KMS-11 (cell line): ENCODE measurements at regions not wholly inside any gene's neighbourhood (a gene's known extent, or its start where the extent isn't known, plus 50 kb on each side); places are given as distances from the start of the nearest gene placed in this dataset.

ENCODE experiments used
- H2AFZ ChIP-seq: fragments of 200-600 bp; sonication (generic); 2 replicates; pipeline ENCODE4 v1.6.1; 2016; ENCODE audit warnings: antibody characterized with exemption, mixed run types, low read depth
- H3K27ac ChIP-seq: fragments of 200-600 bp; sonication (generic); 2 replicates; pipeline ENCODE4 v1.6.1; 2016; ENCODE audit warnings: mild to moderate bottlenecking, mixed run types
- H3K27me3 ChIP-seq: fragments of 200-600 bp; sonication (generic); 2 replicates; pipeline ENCODE4 v1.6.1; 2017; ENCODE audit warnings: mild to moderate bottlenecking, low read depth, mixed run types, moderate library complexity; ENCODE audit not compliant: insufficient read depth
- H3K36me3 ChIP-seq: fragments of 200-600 bp; sonication (generic); 2 replicates; pipeline ENCODE4 v1.6.1; 2017; ENCODE audit warnings: mild to moderate bottlenecking, mixed run types; ENCODE audit not compliant: insufficient read depth
- H3K4me1 ChIP-seq: fragments of 200-600 bp; sonication (generic); 2 replicates; pipeline ENCODE4 v1.6.1; 2016; ENCODE audit warnings: mild to moderate bottlenecking, low read depth, mixed run types; ENCODE audit not compliant: poor library complexity, severe bottlenecking
- H3K4me2 ChIP-seq: fragments of 200-600 bp; sonication (generic); 2 replicates; pipeline ENCODE4 v1.7.0; 2016; ENCODE audit warnings: mild to moderate bottlenecking, mixed run types
- H3K4me3 ChIP-seq: fragments of 200-600 bp; sonication (generic); IDR thresholded peaks from 2 replicates; pipeline ENCODE4 v1.6.1; 2017; ENCODE audit warnings: low read depth, low read length, mixed read lengths; ENCODE audit not compliant: insufficient read depth
- H3K79me2 ChIP-seq: fragments of 200-600 bp; sonication (generic); 2 replicates; pipeline ENCODE4 v1.6.1; 2016; ENCODE audit warnings: low read depth, mixed run types; ENCODE audit not compliant: insufficient read depth
- H3K9ac ChIP-seq: fragments of 200-600 bp; sonication (generic); 2 replicates; pipeline ENCODE4 v1.6.1; 2016; ENCODE audit warnings: mild to moderate bottlenecking, mixed run types
- H4K20me1 ChIP-seq: fragments of 200-600 bp; sonication (generic); 2 replicates; pipeline ENCODE4 v1.6.1; 2016; ENCODE audit warnings: mild to moderate bottlenecking, mixed run types; ENCODE audit not compliant: insufficient read depth
- TF ChIP-seq, protein P1 (sequence below): fragments of 200-600 bp; sonication (generic); conservative IDR thresholded peaks from 2 replicates; pipeline ENCODE4 v1.6.1; 2017; ENCODE audit warnings: low read depth, mild to moderate bottlenecking, antibody characterized with exemption, low read length, moderate library complexity, mixed read lengths

DNA sequence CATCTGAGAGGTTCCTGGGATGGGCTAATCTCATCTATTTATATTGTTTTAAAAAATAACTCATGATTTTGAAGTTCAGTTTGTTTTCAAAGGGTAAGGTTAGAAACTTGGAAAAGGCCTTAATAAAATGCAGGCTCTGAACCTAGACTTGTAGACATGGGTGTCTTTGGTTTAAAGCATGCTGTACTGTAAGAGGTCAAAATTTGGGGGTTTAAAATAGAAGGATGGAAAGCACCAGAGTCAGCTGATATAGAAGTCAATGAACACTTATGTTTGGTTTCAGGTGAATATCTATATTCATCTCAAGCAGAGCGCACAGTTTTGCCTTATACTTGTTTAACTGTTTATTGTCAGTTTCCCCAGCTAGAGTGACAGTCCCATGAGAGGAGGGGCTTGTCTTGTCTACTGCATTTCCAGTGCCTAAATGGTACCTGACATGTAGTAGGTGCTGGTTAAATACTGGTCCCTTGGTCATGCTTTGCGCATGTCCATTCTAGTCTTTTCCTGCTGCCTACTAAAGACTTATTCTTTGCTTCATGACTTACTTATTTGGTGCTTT is 112.3 kb upstream of the DTNBP1 start:
- Histone ChIP-seq H3K36me3 (no peaks in the 10 kb centered on the region), H3K4me3 (no peak overlapping the region), H3K27ac (no peak overlapping the region), H3K79me2 (no peaks in the 10 kb centered on the region), H4K20me1 (no peaks in the 10 kb centered on the region), H3K27me3 (no peaks in the 10 kb centered on the region), H2AFZ (no peak overlapping the region), H3K4me1 (no peaks in the 10 kb centered on the region), H3K9ac (no peak overlapping the region), H3K4me2 (no peak overlapping the region)
- TF ChIP-seq, protein P1, sequence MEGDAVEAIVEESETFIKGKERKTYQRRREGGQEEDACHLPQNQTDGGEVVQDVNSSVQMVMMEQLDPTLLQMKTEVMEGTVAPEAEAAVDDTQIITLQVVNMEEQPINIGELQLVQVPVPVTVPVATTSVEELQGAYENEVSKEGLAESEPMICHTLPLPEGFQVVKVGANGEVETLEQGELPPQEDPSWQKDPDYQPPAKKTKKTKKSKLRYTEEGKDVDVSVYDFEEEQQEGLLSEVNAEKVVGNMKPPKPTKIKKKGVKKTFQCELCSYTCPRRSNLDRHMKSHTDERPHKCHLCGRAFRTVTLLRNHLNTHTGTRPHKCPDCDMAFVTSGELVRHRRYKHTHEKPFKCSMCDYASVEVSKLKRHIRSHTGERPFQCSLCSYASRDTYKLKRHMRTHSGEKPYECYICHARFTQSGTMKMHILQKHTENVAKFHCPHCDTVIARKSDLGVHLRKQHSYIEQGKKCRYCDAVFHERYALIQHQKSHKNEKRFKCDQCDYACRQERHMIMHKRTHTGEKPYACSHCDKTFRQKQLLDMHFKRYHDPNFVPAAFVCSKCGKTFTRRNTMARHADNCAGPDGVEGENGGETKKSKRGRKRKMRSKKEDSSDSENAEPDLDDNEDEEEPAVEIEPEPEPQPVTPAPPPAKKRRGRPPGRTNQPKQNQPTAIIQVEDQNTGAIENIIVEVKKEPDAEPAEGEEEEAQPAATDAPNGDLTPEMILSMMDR: no peak

DNA sequence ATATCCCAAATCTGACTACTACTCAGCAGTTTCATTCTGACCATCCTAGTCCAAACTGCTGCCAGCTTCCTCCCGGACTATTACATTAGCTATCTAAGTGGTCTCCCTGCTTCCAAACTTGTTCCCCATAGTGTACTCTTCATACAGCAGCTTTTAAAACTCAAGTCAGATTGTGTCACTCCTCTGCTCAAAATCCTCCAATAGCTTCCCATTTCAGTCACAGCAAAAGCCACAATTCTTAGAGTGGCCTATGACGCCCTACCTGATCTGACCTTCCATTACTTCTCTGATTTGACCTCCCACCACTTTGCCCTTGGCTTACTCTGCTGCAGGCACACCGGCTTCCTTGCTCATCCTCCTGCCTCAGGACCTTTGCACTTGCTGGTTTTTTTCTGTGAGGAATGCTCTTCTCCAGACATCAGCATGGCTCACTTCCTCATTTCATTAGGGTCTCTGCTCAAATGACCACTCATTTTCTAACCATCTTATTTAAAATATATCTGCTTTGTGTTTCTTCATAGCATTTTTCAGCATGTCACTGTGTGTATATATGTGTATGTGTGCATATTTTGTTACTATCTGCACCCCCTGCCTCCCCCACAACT is 111.1 kb upstream of the DTNBP1 start:
- Histone ChIP-seq H3K4me3 (no peak overlapping the region), H3K4me2 (no peak overlapping the region), H3K36me3 (no peaks in the 10 kb centered on the region), H3K4me1 (no peaks in the 10 kb centered on the region), H3K27ac (no peak overlapping the region), H3K9ac (no peak overlapping the region), H2AFZ (no peak overlapping the region), H3K79me2 (no peaks in the 10 kb centered on the region), H3K27me3 (no peaks in the 10 kb centered on the region), H4K20me1 (no peaks in the 10 kb centered on the region)
- TF ChIP-seq, protein P1: no peak

DNA sequence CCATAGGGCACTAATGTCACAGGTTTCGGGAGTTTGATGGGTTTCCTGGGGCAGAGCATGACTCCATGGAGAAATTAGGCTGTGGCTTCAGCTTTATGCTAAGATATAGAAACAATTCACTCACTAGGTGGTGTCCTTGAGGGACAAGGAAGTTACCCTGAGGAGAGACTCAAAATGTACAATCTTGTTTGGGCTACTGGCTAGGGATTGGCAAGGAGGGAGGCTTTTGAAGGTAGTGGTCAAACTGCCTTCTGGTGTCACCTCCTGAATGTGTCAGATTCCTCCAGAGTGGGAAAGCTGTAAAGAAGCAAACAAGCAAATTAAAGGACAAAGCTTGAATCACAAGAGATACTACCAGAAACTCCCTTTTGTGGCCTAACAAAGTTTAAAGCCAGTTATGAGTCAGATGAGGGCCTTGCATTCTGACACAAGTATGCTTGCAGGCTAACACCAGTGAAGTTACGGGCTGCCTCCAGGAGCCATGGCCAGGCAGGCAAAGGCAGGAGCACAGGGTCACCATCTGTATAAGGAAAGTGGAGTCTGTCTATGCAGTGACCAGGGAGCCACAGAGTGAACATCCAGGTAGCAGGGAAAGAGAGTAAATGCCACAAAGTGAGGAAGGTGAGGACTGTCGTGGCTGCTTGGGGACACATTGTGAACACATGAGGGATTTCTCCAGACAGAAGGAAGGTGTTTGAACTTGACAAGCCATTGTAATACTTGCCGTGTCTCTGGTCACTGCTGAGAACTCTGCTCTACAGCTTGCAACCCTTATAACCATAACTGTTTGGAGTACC is 107.7 kb upstream of the DTNBP1 start:
- H3K27ac ChIP-seq: no peak overlapping the region
- H2AFZ ChIP-seq: no peak overlapping the region
- no peak overlapping the region for H3K4me3 ChIP-seq

DNA sequence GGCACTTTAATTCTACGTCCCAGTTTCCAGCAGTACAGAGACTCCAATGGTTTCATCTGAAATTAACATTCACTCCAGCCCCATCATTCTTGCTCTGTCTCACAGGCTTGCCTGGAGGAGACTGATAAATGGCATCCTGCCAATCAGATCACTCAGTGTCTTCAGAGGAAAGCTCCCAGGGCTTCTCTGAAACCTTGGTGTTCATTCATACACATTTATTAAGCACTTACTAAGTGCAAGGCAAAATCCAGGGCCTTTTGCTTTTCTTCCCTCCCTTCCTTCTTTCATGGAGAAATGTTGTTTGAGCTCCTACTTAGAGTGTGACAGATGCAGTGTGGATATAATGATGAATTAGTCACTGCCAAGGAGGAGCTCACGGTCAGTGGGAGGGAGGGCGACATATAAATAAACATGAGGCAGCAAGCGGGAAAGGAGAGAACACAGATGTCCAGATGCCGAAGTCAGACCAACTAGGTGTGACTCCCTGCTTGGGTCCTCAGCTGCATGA is 106.7 kb upstream of the DTNBP1 start:
- H3K4me1 ChIP-seq: no peaks in the 10 kb centered on the region
- H3K4me3 ChIP-seq: no peak overlapping the region
- no peak overlapping the region for H3K9ac ChIP-seq
- no peaks in the 10 kb centered on the region for H3K36me3 ChIP-seq
- H3K27me3 ChIP-seq: no peaks in the 10 kb centered on the region
- no peaks in the 10 kb centered on the region for H4K20me1 ChIP-seq
- H2AFZ ChIP-seq: no peak overlapping the region
- TF ChIP-seq, protein P1: no peak
- H3K27ac ChIP-seq: no peak overlapping the region
- H3K4me2 ChIP-seq: no peak overlapping the region
- H3K79me2 ChIP-seq: no peaks in the 10 kb centered on the region

More for the DNA sequence above, 107.7 kb upstream of the DTNBP1 start:
- H3K27me3 ChIP-seq: no peaks in the 10 kb centered on the region
- no peak overlapping the region for H3K4me2 ChIP-seq
- no peaks in the 10 kb centered on the region for H3K4me1 ChIP-seq
- TF ChIP-seq, protein P1: no peak
- H3K9ac ChIP-seq: no peak overlapping the region
- no peaks in the 10 kb centered on the region for H3K36me3 ChIP-seq
- H3K79me2 ChIP-seq: no peaks in the 10 kb centered on the region
- no peaks in the 10 kb centered on the region for H4K20me1 ChIP-seq
